Spinal cord (tissue), 9 donors: ENCODE measurements at regions not wholly inside any gene's neighbourhood (a gene's known extent, or its start where the extent isn't known, plus 50 kb on each side); places are given as distances from the start of the nearest gene placed in this dataset.

Source experiments
- DNase-seq, 6 donors: peaks; one replicate each; pipeline versions ENCODE4 v3.0.0 to v3.0.0-alpha.2; 2013 to 2015; ENCODE audit warnings: low spot score in 6 of 6, low read depth in 4 of 6
- H3K27ac ChIP-seq: one replicate; pipeline ENCODE4 v1.5.1; 2013; ENCODE audit warnings: low read depth, low read length, control low read depth
- H3K27me3 ChIP-seq: one replicate; pipeline ENCODE4 v1.6.1; 2013; ENCODE audit warnings: low read length; ENCODE audit not compliant: control insufficient read depth, insufficient read depth
- H3K36me3 ChIP-seq: one replicate; pipeline ENCODE4 v1.6.1; 2013; ENCODE audit warnings: low read length; ENCODE audit not compliant: control insufficient read depth, insufficient read depth
- H3K4me1 ChIP-seq: one replicate; pipeline ENCODE4 v1.6.1; 2013; ENCODE audit warnings: low read length; ENCODE audit not compliant: control insufficient read depth, insufficient read depth
- H3K4me3 ChIP-seq: one replicate; pipeline ENCODE4 v1.5.1; 2013; ENCODE audit warnings: low read depth, low read length, control low read depth
- H3K9me3 ChIP-seq: one replicate; pipeline ENCODE4 v1.6.1; 2013; ENCODE audit warnings: low read length; ENCODE audit not compliant: control insufficient read depth, insufficient read depth
- WGBS: methylation state at CpG from one replicate; pipeline ENCODE4 v1.1.5; 2013; ENCODE audit warnings: missing lambda C conversion rate; ENCODE audit not compliant: insufficient coverage; 5-methylcytosine and 5-hydroxymethylcytosine counted together
- donor health status: healthy.

DNA sequence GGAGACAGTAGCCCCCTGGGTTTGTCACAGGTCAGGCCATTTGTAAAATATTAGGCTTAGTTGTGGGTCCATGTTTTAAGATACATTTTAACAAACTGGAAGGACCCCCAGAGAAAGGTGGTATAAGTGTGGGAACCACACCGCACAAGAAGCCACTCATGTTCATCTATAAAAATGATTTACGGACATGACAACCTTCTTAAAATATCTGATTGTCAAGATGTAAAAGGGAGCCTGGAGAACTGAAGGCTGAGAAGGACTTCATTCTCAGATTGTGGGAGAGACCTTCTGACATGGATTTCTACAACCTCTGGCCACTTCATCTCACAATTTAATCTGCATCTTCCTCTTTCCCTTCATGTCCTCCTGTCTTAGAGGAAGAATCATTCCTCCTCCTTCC lies 102.4 kb downstream of the VCPKMT start:
- DNase-seq, result no peak
- H3K36me3 ChIP-seq, result no peaks in the 10 kb centered on the region
- no CpG with 5 or more reads among the region's 2 CpGs for WGBS

DNA sequence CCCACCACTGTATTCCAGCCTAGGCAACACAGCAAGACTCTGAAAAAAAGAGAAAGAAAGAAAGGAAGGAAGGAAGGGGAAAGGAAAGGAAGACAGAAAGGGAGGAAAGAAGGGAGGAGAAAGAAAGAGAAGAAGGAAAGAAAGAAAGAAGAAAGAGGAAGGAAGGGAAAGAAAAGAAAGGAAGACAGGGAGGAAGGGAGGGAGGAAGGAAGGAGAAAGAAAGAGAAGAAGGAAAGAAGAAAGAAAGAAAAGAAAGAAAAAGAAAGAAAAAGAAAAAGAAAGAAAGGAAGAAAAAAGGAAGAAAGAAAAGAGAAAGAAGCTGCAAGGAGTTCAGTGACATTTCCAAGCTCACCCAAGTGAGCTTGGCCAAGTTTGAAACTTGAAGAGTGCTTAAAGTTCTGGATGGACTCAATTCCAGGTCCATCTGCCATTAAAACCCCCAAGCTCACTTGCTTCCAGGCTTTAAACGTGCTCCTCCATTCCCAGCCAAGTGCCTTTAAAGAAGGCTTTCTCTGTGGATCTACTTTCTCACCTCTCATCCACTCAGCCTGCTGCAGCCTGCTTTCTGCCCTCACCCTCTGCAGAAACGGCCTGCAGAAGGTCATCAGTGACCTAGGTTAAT lies 101.5 kb downstream of the VCPKMT start:
- H3K9me3 ChIP-seq, result no peaks in the 10 kb centered on the region
- no peaks in the 10 kb centered on the region for H3K27me3 ChIP-seq
- no peaks in the 10 kb centered on the region for H3K4me1 ChIP-seq
- no peak for DNase-seq
- no peak overlapping the region for H3K4me3 ChIP-seq
- 65% methylated on average over 2 of the region's 2 CpGs for WGBS
- H3K27ac ChIP-seq, result no peak overlapping the region
- H3K36me3 ChIP-seq, result no peaks in the 10 kb centered on the region

More for the DNA sequence above, 102.4 kb downstream of the VCPKMT start:
- Histone ChIP-seq H3K4me3 (no peak overlapping the region), H3K4me1 (no peaks in the 10 kb centered on the region), H3K27ac (no peak overlapping the region), H3K9me3 (no peaks in the 10 kb centered on the region), H3K27me3 (no peaks in the 10 kb centered on the region)

DNA sequence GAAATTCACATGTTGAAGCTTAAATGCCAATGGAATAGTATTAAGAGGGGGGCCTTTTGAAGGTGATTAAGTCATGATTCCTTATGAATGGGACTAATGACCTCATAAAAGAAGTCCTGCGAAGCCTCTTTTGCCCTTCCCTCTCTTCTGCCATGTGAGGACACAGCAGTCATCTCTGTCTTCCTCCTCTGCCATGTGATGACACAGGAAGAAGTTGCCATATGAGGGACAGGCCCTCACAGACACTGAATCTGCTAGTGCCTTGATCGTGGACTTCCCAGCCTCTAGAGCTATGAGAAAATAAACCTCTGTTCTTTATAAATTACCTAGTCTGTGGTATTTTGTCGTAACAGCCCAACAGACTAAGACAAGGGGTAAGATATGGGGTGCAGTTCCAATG lies 100.7 kb downstream of the VCPKMT start:
- Histone ChIP-seq H3K27me3 (no peaks in the 10 kb centered on the region), H3K4me1 (no peaks in the 10 kb centered on the region), H3K36me3 (no peaks in the 10 kb centered on the region), H3K4me3 (no peak overlapping the region), H3K27ac (no peak overlapping the region), H3K9me3 (no peaks in the 10 kb centered on the region)
- no CpG with 5 or more reads among the region's 3 CpGs for WGBS
- no peak for DNase-seq

DNA sequence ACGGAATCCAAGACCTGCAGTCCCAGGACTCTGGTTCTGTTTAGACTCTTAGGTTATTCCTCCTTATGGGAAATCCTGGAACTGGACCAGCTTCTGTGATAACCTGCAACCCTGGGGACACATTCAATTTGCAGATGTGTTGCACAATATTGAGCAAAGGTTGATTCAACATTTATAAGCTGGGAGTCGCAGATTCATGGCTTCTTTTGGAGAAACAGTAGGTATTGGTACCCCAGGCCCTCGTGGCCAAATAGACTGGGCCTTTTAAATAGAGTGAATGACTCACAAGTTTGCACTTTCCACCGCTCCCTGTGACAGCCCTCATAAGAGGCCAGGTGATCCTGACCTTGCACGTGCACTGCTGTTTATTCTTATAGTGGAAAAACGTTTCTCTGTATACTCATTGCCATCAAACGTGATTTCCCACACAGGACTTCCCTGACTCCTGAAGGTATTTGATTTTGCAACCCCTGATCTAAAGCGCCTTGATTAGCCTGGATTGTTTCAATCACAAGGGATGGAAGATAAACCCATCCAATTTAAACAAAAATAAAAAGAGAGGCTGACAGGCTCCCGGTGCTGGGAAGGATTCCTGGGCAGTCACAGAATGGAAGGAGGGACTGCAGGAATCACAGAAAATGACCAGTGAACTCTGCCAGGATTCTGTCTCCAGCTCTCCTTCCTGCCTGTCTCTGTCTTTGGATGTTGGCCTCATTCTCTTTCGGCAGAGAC lies 98.0 kb downstream of the VCPKMT start:
- 73% methylated on average over 6 of the region's 10 CpGs for WGBS
- peak in 2 of 6 donors; percentile 14 to 39 for DNase-seq
- H3K27ac ChIP-seq, result peak overlapping the region; percentile 36

DNA sequence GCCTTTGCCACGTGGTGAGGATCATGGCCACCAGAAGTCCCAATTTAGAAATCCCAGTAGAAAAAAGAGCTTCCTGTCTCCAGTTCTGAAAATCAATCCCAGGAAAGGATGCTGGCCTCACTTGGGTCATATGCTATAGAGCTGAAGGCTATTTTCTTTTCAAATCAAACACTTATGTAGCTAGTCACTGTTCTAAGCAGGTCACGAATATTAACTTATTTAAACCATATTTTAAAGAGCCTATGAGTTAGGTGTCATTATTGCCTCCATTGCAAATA lies 97.5 kb downstream of the VCPKMT start:
- Histone ChIP-seq H3K36me3 (no peaks in the 10 kb centered on the region), H3K4me1 (no peaks in the 10 kb centered on the region), H3K9me3 (no peaks in the 10 kb centered on the region), H3K27me3 (no peaks in the 10 kb centered on the region), H3K4me3 (no peak overlapping the region), H3K27ac (peak overlapping the region; percentile 36)
- no peak for DNase-seq
- WGBS, result 50% methylated on average over 1 of the region's 2 CpGs

More for the DNA sequence above, 98.0 kb downstream of the VCPKMT start:
- Histone ChIP-seq H3K4me1 (no peaks in the 10 kb centered on the region), H3K9me3 (no peaks in the 10 kb centered on the region), H3K36me3 (no peaks in the 10 kb centered on the region), H3K27me3 (no peaks in the 10 kb centered on the region), H3K4me3 (no peak overlapping the region)

- no peaks in the 10 kb centered on the region for H3K4me1 ChIP-seq
- no peaks in the 10 kb centered on the region for H3K36me3 ChIP-seq
- H3K27ac ChIP-seq, result no peak overlapping the region
- no peak overlapping the region for H3K4me3 ChIP-seq
- H3K27me3 ChIP-seq, result no peaks in the 10 kb centered on the region
- DNase-seq, result no peak
- H3K9me3 ChIP-seq, result no peaks in the 10 kb centered on the region
These were observed 96.2 kb downstream of the VCPKMT start for GRCh38 chr14:50020184-50020583.

DNA sequence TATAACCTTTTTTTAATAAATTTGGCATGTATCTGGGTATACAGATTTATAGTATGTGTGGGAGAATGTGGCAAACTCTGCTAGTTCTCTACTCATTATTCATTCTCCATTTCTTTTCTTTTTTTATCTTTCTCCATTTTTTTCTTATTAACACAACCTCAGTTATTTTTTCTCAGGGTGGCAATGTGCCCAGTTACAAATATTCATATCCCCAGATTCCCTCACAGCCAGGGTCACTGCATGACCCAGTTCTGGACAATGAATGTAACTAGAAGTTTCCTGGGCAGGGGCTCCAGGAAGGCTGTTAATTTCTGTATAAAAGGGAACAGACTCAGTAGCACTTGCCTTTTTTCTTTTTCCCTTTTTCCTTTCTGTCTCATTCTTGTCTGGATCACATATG lies 95.6 kb downstream of the VCPKMT start:
- Histone ChIP-seq H3K9me3 (no peaks in the 10 kb centered on the region), H3K36me3 (no peaks in the 10 kb centered on the region), H3K27me3 (no peaks in the 10 kb centered on the region), H3K4me1 (no peaks in the 10 kb centered on the region), H3K4me3 (no peak overlapping the region), H3K27ac (no peak overlapping the region)
- no peak for DNase-seq

- no peak overlapping the region for H3K27ac ChIP-seq
- no peaks in the 10 kb centered on the region for H3K9me3 ChIP-seq
- 90% methylated on average over 5 of the region's 5 CpGs for WGBS
- no peak overlapping the region for H3K4me3 ChIP-seq
- no peak for DNase-seq
- H3K27me3 ChIP-seq, result no peaks in the 10 kb centered on the region
- H3K4me1 ChIP-seq, result no peaks in the 10 kb centered on the region
- H3K36me3 ChIP-seq, result no peaks in the 10 kb centered on the region
These were observed 94.9 kb downstream of the VCPKMT start for GRCh38 chr14:50021261-50022031.

DNA sequence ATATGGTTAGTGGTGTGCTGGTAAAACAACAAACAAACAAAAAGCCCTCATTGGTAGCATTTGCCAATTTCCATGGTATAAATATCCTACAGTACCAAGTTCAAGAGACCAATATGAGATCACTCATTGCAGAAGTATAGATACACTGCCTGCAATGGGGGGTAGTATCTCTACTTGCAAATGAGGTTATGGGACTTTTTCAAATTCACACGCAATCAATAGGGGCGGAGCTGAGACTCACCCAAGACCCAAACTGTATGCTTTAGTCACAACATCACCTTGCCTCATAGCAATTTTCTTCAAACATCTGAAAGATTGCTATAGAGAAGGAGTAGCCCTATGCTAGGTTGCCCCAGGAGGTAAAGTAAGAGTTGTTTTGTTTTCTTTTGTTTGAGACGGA lies 93.7 kb downstream of the VCPKMT start:
- Histone ChIP-seq H3K36me3 (no peaks in the 10 kb centered on the region), H3K27ac (no peak overlapping the region), H3K27me3 (no peaks in the 10 kb centered on the region), H3K4me3 (no peak overlapping the region), H3K4me1 (no peaks in the 10 kb centered on the region), H3K9me3 (no peaks in the 10 kb centered on the region)
- WGBS, result 100% methylated on average over 1 of the region's 3 CpGs
- no peak for DNase-seq
